Heart left ventricle (tissue), 16 donors: ENCODE measurements at regions not wholly inside any gene's neighbourhood (a gene's known extent, or its start where the extent isn't known, plus 50 kb on each side); places are given as distances from the start of the nearest gene placed in this dataset.

ENCODE experiments used
- ATAC-seq, 4 donors: fragments of 200-7000 bp; cut with Tn5 transposase; one replicate each; pipeline ENCODE4 v1.9.1; 2020 to 2022; ENCODE audit warnings: moderate library complexity in 4 of 4, mild to moderate bottlenecking in 3 of 4, moderate number of reproducible peaks in 1 of 4
- DNase-seq, 5 donors: peaks; one replicate each; pipeline ENCODE4 v3.0.0-alpha.2; 2020
- H3K27ac ChIP-seq, 12 donors: fragments of 200-600 bp; sonication (generic) in 4 of 12; one replicate each; pipeline versions ENCODE4 v1.5.0 to v1.8.0; 2016 to 2022; ENCODE audit warnings: mild to moderate bottlenecking in 2 of 12
- H3K27me3 ChIP-seq, 9 donors: fragments of 200-600 bp; sonication (generic) in 2 of 9; one replicate each; pipeline versions ENCODE4 v1.5.1 to v1.8.0; 2016 to 2022; ENCODE audit warnings: mild to moderate bottlenecking in 3 of 9
- H3K36me3 ChIP-seq, 9 donors: fragments of 200-600 bp; sonication (generic) in 2 of 9; one replicate each; pipeline versions ENCODE4 v1.5.0 to v1.8.0; 2018 to 2022; ENCODE audit warnings: mild to moderate bottlenecking in 2 of 9
- H3K4me1 ChIP-seq, 12 donors: fragments of 200-600 bp; sonication (generic) in 4 of 12; one replicate each; pipeline versions ENCODE4 v1.5.0 to v1.8.0; 2016 to 2022; ENCODE audit warnings: mild to moderate bottlenecking in 3 of 12
- H3K4me3 ChIP-seq, 12 donors: fragments of 200-600 bp; sonication (generic) in 4 of 12; one replicate each; pipeline versions ENCODE4 v1.5.0 to v1.8.0; 2017 to 2022; ENCODE audit warnings: mild to moderate bottlenecking in 9 of 12, moderate library complexity in 4 of 12
- H3K9me3 ChIP-seq, 12 donors: fragments of 200-600 bp; sonication (generic) in 4 of 12; one replicate each; pipeline versions ENCODE4 v1.5.0 to v1.8.0; 2016 to 2022; ENCODE audit warnings: mild to moderate bottlenecking in 1 of 12
- POLR2A ChIP-seq, 2 donors: fragments of 450-650 bp; IDR thresholded peaks; one replicate each; pipeline ENCODE4 v1.6.1; 2017; ENCODE audit warnings: antibody characterized with exemption in 2 of 2, mild to moderate bottlenecking in 2 of 2, moderate library complexity in 2 of 2
- WGBS, 4 donors: extraction: QIAGEN DNeasy Blood & Tissue Kit in 2 of 4; methylation state at CpG; one replicate each; pipeline versions ENCODE4 v1.1.5 to v1.1.7; 2013 to 2018; 5-methylcytosine and 5-hydroxymethylcytosine counted together
- intact Hi-C, 10 donors: fragments of 100-400 bp; cut with DNase I; formaldehyde crosslinking; loops; one replicate each; pipeline versions ENCODE4 v1.11.1 to v1.14.2; 2022
- TF ChIP-seq, protein P1 (sequence below), 12 donors: fragments of 200-600 bp; sonication (generic) in 4 of 12; IDR thresholded peaks; one replicate each; pipeline versions ENCODE4 v1.5.0 to v1.8.0; 2018 to 2022; ENCODE audit warnings: antibody characterized with exemption in 12 of 12, mild to moderate bottlenecking in 5 of 12
- donor health status: ischemic (EF 13 %, LVEDD 7.1; RV severe dilation, severe dysfunction).
- donor health status: healthy with polysubstance abuse.
- donor health status: DM: no; HTN: yes; CAD: no.
- donor health status: DM: no; HTN: no; CAD: no.
- donor health status: ischemic (EF 25% LVEDD 6.9; RV normal size, moderate dysfunction).
- donor health status: ischemic (EF 25% LVEDD 5.7; RV mildly dilated, moderate dysfunction).
- donor health status: healthy.
- donor health status: DM: yes; HTN: yes; CAD: no.
- donor health status: ischemic (EF 35%, LVEDD 5.7; RV mildly dilated, moderate dysfunction).
- donor health status: nonischemic (EF 11% LVEDD 7.7; RV severe dilation, severe dysfunction).
- donor health status: DM: yes; HTN: yes; CAD: no.
- donor health status: PGD.
- donor health status: ischemic (EF 29% LVEDD 5.4; RV normal size, mild dysfunction).
- donor health status: nonischemic (EF 23%, LVEDD 6.1; RV moderate dilation, normal function).

DNA sequence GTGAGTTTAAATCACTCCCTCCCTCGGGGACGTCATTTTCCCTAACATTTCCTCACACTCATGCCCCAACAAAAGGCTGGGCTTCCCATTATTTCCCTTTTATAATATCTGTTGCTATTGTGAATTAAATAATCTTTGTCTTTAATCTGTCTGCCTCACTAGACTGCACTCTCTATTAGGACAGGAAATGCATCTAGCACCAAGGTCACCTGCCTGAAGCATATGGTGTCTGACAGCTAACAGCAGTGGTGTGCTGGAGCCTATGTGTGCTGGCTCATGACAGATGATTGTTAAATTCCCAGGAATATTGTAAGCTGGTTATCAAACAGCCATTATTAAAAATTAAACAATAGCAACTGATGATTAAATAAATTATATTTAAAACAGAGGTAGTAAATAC lies 237.0 kb upstream of the CEP162 start:
- TF ChIP-seq POLR2A (IDR thresholded peaks at IDR 0.05) = no peak
- TF ChIP-seq, protein P1, sequence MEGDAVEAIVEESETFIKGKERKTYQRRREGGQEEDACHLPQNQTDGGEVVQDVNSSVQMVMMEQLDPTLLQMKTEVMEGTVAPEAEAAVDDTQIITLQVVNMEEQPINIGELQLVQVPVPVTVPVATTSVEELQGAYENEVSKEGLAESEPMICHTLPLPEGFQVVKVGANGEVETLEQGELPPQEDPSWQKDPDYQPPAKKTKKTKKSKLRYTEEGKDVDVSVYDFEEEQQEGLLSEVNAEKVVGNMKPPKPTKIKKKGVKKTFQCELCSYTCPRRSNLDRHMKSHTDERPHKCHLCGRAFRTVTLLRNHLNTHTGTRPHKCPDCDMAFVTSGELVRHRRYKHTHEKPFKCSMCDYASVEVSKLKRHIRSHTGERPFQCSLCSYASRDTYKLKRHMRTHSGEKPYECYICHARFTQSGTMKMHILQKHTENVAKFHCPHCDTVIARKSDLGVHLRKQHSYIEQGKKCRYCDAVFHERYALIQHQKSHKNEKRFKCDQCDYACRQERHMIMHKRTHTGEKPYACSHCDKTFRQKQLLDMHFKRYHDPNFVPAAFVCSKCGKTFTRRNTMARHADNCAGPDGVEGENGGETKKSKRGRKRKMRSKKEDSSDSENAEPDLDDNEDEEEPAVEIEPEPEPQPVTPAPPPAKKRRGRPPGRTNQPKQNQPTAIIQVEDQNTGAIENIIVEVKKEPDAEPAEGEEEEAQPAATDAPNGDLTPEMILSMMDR (IDR thresholded peaks at IDR 0.05) = no peak
- intact Hi-C loops = no loop called here
- no peak for ATAC-seq

DNA sequence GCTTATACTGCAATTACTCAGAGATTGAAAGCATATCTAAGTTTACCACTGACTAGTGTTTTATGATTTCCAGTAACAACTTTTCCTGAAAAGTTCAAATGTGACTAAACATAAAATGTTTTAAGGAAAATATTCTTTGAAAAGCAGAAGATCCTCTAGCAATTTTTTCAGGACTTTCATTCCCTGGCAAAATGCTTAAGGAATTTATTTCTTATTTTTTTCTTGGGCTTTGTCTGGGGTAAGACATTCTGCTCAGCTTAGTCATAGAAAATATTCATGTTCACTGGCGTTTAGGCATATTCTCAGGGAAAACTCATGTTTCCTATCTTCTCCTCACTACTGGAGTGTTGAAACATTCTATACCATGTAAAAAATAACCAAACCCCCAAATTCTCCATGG lies 235.3 kb upstream of the CEP162 start:
- no peaks in the 10 kb centered on the region for H3K36me3 ChIP-seq
- ATAC-seq = no peak
- H3K27ac ChIP-seq = no peak overlapping the region
- H3K27me3 ChIP-seq = no peaks in the 10 kb centered on the region
- no peak for DNase-seq
- H3K4me1 ChIP-seq = no peaks in the 10 kb centered on the region
- no peak overlapping the region for H3K4me3 ChIP-seq
- H3K9me3 ChIP-seq = no peaks in the 10 kb centered on the region
- 61 to 80% (median 71%) methylated on average over 1 of the region's 1 CpG for WGBS, 4 donors
- intact Hi-C loops = no loop called here
- TF ChIP-seq, protein P1 (IDR thresholded peaks at IDR 0.05) = no peak
- TF ChIP-seq POLR2A (IDR thresholded peaks at IDR 0.05) = no peak

More for the DNA sequence above, 237.0 kb upstream of the CEP162 start:
- no peaks in the 10 kb centered on the region for H3K36me3 ChIP-seq
- no peak overlapping the region for H3K27ac ChIP-seq
- WGBS, 4 donors = 52 to 70% (median 58%) methylated on average over 2 of the region's 2 CpGs
- no peaks in the 10 kb centered on the region for H3K27me3 ChIP-seq
- no peak overlapping the region for H3K4me3 ChIP-seq
- H3K4me1 ChIP-seq = no peaks in the 10 kb centered on the region
- no peak for DNase-seq
- no peaks in the 10 kb centered on the region for H3K9me3 ChIP-seq

GRCh38 chr6:84461461-84461860 lies 234.0 kb upstream of the CEP162 start:
- Histone ChIP-seq H3K27ac (no peak overlapping the region), H3K9me3 (no peaks in the 10 kb centered on the region), H3K4me3 (no peak overlapping the region), H3K4me1 (no peaks in the 10 kb centered on the region), H3K36me3 (no peaks in the 10 kb centered on the region), H3K27me3 (no peaks in the 10 kb centered on the region)
- no peak for TF ChIP-seq POLR2A (IDR thresholded peaks at IDR 0.05)
- TF ChIP-seq, protein P1 (IDR thresholded peaks at IDR 0.05) = no peak
- DNase-seq (no peak), ATAC-seq (no peak)
- 81 to 90% (median 89%) methylated on average over 4 of the region's 4 CpGs for WGBS, 4 donors
- intact Hi-C loops = no loop called here

- H3K27ac ChIP-seq = no peak overlapping the region
- no peak overlapping the region for H3K4me3 ChIP-seq
- H3K36me3 ChIP-seq = no peaks in the 10 kb centered on the region
- no peaks in the 10 kb centered on the region for H3K4me1 ChIP-seq
- no peaks in the 10 kb centered on the region for H3K9me3 ChIP-seq
- ATAC-seq = no peak
- H3K27me3 ChIP-seq = no peaks in the 10 kb centered on the region
- TF ChIP-seq, protein P1 (IDR thresholded peaks at IDR 0.05) = no peak
- no peak for TF ChIP-seq POLR2A (IDR thresholded peaks at IDR 0.05)
- DNase-seq = no peak
- intact Hi-C loops = no loop called here
These were observed 233.0 kb upstream of the CEP162 start for GRCh38 chr6:84460491-84460890.
